OCI-LY3 (cell line): ENCODE measurements at regions not wholly inside any gene's neighbourhood (a gene's known extent, or its start where the extent isn't known, plus 50 kb on each side); places are given as distances from the start of the nearest gene placed in this dataset.
"Not testable (repeated sequence)": the region's sequence is repeated elsewhere in the genome, so short reads cannot be mapped to it uniquely, and the experiment has no call there.

Experiments used
- EZH2phosphoT487 ChIP-seq: fragments of 200-600 bp; shearing (Covaris generic); IDR thresholded peaks from 2 replicates; pipeline ENCODE4 v1.6.1; 2018; ENCODE audit warnings: antibody characterized with exemption, mixed run types, low read depth
- TF ChIP-seq, protein P1 (sequence below): fragments of 200-600, 300-600 bp; sonication (generic); IDR thresholded peaks from 2 replicates; pipeline ENCODE4 v1.5.1; 2014; ENCODE audit warnings: antibody characterized with exemption, low read length, low read depth

GRCh38 chr1:146641534-146641933 is 296.6 kb upstream of the NBPF12 start:
- TF ChIP-seq, protein P1, sequence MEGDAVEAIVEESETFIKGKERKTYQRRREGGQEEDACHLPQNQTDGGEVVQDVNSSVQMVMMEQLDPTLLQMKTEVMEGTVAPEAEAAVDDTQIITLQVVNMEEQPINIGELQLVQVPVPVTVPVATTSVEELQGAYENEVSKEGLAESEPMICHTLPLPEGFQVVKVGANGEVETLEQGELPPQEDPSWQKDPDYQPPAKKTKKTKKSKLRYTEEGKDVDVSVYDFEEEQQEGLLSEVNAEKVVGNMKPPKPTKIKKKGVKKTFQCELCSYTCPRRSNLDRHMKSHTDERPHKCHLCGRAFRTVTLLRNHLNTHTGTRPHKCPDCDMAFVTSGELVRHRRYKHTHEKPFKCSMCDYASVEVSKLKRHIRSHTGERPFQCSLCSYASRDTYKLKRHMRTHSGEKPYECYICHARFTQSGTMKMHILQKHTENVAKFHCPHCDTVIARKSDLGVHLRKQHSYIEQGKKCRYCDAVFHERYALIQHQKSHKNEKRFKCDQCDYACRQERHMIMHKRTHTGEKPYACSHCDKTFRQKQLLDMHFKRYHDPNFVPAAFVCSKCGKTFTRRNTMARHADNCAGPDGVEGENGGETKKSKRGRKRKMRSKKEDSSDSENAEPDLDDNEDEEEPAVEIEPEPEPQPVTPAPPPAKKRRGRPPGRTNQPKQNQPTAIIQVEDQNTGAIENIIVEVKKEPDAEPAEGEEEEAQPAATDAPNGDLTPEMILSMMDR: not testable (repeated sequence)
- not testable (repeated sequence) for TF ChIP-seq EZH2phosphoT487
